OCI-LY7 (cell line): ENCODE measurements at regions not wholly inside any gene's neighbourhood (a gene's known extent, or its start where the extent isn't known, plus 50 kb on each side); places are given as distances from the start of the nearest gene placed in this dataset.

Experiments
- EZH2phosphoT487 ChIP-seq: fragments of 200-600 bp; sonication (generic); IDR thresholded peaks from 2 replicates; pipeline ENCODE4 v1.6.1; 2018; ENCODE audit warnings: low read depth, borderline replicate concordance, mild to moderate bottlenecking, mixed run types, antibody characterized with exemption, low read length, moderate library complexity, mixed read lengths
- TF ChIP-seq, protein P1 (sequence below): fragments of 200-600 bp; sonication (generic); conservative IDR thresholded peaks from 2 replicates; pipeline ENCODE4 v1.5.1; 2014; ENCODE audit warnings: mild to moderate bottlenecking, antibody characterized with exemption, low read length, moderate library complexity, mixed read lengths

DNA sequence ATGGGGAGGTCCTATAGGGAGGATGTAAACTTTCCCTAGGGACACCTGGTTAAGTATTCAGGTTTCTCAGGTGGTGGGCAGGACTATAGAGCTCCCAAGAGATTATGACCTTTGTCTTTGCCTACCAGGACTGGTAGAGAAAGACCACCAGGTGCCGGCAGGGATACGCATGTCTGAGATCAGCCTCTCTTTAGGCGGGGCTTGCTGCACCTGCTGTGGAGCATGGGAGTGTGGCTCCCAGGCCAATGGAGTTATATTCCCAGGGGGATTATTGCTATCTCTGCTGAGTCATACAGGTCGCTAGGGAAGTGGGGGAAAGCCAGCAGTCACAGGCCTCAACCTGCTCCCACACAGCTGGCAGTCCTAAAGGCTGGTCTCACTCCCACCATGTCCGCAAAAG is 280.5 kb upstream of the MMS22L start:
- TF ChIP-seq, protein P1, sequence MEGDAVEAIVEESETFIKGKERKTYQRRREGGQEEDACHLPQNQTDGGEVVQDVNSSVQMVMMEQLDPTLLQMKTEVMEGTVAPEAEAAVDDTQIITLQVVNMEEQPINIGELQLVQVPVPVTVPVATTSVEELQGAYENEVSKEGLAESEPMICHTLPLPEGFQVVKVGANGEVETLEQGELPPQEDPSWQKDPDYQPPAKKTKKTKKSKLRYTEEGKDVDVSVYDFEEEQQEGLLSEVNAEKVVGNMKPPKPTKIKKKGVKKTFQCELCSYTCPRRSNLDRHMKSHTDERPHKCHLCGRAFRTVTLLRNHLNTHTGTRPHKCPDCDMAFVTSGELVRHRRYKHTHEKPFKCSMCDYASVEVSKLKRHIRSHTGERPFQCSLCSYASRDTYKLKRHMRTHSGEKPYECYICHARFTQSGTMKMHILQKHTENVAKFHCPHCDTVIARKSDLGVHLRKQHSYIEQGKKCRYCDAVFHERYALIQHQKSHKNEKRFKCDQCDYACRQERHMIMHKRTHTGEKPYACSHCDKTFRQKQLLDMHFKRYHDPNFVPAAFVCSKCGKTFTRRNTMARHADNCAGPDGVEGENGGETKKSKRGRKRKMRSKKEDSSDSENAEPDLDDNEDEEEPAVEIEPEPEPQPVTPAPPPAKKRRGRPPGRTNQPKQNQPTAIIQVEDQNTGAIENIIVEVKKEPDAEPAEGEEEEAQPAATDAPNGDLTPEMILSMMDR: no peak
- TF ChIP-seq EZH2phosphoT487: no peak
